PFSK-1 (cell line): ENCODE measurements at regions not wholly inside any gene's neighbourhood (a gene's known extent, or its start where the extent isn't known, plus 50 kb on each side); places are given as distances from the start of the nearest gene placed in this dataset.

Source experiments
- FOXP2 ChIP-seq: optimal IDR thresholded peaks from 2 replicates; pipeline ENCODE3; 2011; ENCODE audit warnings: borderline replicate concordance, control low read depth, inconsistent platforms; ENCODE audit not compliant: insufficient read depth; ENCODE audit errors: extremely low read length, extremely low read depth
- POLR2AphosphoS5 ChIP-seq: IDR thresholded peaks from 2 replicates; pipeline ENCODE4 v1.6.1; 2012; ENCODE audit warnings: low read depth, mild to moderate bottlenecking, control low read depth, low read length, moderate library complexity
- SIN3A ChIP-seq: IDR thresholded peaks from 2 replicates; pipeline ENCODE4 v1.6.1; 2012; ENCODE audit warnings: mild to moderate bottlenecking, low read length, moderate library complexity, borderline replicate concordance; ENCODE audit not compliant: insufficient read depth
- TAF1 ChIP-seq: IDR thresholded peaks from 2 replicates; pipeline ENCODE4 v1.6.1; 2012; ENCODE audit warnings: low read length, control low read depth, borderline replicate concordance; ENCODE audit not compliant: insufficient read depth
- TF ChIP-seq, protein P1 (sequence below), 2 experiments: IDR thresholded peaks; 2 replicates each; pipeline versions ENCODE4 v1.6.1 to v1.8.0; 2011 to 2012; ENCODE audit warnings: low read depth in 2 of 2, low read length in 2 of 2, control low read depth in 1 of 2, inconsistent platforms in 1 of 2, mild to moderate bottlenecking in 1 of 2, moderate library complexity in 1 of 2; ENCODE audit not compliant: insufficient read depth in 1 of 2

DNA sequence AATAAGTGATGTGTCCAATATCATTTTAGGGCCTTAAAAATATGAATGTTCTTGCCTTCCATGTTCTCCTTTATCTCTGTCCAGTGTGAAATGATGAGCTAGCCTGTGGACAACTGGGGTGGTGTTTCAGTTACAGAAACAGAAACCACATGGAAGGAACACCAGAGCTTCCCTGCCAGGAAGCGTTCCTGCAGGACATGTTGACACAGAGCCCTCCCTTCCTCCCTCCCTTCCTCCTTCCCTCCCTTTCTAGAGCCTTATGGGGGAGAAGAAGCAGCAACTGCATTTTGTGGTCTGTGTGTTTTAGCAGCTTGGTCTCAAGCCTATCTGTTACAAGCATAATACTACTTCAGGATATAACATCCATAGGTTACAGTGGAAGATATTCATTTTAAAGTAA, 539.7 kb upstream of the NETO1 start:
- no peak for TF ChIP-seq FOXP2
- no peak for TF ChIP-seq POLR2AphosphoS5

DNA sequence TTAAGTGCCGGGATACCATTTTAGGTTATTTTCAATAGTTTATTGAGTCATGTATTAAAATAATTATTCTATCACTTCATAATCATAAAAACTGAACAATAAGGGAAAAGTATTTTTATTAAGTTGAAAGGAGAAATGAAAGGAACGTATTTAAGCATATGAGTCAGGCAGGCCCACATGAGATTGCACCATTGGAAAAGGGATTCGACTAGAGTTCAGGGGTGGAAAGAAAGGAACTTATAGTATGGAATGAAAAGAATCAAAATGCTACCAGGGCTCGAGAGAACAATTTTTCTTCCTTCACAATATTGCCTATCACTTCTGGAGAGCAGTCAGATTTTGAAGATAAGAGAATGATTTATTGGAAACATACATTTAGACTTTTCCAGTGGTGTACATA, 516.5 kb upstream of the NETO1 start:
- TF ChIP-seq POLR2AphosphoS5 (no peak), FOXP2 (no peak), TAF1 (no peak), SIN3A (no peak)
- TF ChIP-seq, protein P1, sequence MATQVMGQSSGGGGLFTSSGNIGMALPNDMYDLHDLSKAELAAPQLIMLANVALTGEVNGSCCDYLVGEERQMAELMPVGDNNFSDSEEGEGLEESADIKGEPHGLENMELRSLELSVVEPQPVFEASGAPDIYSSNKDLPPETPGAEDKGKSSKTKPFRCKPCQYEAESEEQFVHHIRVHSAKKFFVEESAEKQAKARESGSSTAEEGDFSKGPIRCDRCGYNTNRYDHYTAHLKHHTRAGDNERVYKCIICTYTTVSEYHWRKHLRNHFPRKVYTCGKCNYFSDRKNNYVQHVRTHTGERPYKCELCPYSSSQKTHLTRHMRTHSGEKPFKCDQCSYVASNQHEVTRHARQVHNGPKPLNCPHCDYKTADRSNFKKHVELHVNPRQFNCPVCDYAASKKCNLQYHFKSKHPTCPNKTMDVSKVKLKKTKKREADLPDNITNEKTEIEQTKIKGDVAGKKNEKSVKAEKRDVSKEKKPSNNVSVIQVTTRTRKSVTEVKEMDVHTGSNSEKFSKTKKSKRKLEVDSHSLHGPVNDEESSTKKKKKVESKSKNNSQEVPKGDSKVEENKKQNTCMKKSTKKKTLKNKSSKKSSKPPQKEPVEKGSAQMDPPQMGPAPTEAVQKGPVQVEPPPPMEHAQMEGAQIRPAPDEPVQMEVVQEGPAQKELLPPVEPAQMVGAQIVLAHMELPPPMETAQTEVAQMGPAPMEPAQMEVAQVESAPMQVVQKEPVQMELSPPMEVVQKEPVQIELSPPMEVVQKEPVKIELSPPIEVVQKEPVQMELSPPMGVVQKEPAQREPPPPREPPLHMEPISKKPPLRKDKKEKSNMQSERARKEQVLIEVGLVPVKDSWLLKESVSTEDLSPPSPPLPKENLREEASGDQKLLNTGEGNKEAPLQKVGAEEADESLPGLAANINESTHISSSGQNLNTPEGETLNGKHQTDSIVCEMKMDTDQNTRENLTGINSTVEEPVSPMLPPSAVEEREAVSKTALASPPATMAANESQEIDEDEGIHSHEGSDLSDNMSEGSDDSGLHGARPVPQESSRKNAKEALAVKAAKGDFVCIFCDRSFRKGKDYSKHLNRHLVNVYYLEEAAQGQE (IDR thresholded peaks at IDR 0.05; ENCODE audit: insufficient read depth in 1 of 2, low read depth in 2 of 2, low read length in 2 of 2): no peak

DNA sequence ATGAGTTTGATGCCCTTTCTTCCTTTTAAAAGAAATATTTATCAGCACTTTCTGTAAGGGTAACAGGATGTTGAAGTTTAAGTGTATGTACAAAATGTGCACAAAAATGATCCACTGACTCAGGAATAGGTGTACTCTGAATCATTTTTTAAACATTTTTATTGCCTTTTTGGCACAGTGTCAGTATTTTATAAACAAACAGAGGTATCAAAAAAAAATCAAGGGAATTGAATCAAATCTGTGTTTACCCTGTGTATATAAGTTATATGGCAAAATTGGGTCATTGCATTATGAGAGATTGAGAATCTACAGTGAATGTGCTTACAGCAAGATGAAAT, 513.9 kb upstream of the NETO1 start:
- no peak for TF ChIP-seq POLR2AphosphoS5
- TF ChIP-seq, protein P1 (IDR thresholded peaks at IDR 0.05; ENCODE audit: insufficient read depth in 1 of 2, low read depth in 2 of 2, low read length in 2 of 2): no peak
- TF ChIP-seq TAF1: no peak
- TF ChIP-seq FOXP2: no peak
- no peak for TF ChIP-seq SIN3A

DNA sequence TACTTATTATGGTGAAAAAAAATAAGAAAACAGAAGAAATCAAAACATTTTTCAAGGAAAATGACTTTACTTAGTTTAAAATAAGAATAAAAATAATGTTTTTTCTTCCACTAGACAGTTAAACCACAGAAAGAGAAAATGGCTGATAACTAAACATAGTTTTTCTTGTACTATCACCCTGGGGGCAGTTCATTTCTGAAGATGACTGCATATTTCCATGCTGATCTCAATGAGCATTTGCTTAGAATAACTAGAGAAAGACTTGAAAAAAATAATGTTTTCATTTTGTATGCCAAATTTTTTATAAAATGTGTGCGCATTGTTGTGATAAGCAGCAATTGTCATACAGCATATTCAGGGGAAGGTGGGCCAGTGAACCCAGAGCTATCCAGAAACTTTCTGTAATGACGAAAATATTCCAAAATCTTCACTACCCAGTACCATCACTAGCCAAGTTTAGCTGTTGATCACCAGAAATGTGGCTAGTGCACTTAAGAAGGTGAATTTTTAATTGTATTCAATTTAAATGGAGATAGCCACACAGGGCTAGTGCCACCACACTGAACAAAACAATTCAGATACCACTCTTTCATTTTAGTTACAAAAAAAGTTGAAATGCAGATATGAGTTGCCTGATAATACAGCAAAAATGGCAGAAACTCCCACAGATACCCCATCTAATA, 513.4 kb upstream of the NETO1 start:
- TF ChIP-seq, protein P1 (IDR thresholded peaks at IDR 0.05; ENCODE audit: insufficient read depth in 1 of 2, low read depth in 2 of 2, low read length in 2 of 2): no peak
- no peak for TF ChIP-seq SIN3A
- TF ChIP-seq POLR2AphosphoS5: no peak
- no peak for TF ChIP-seq FOXP2
- no peak for TF ChIP-seq TAF1

DNA sequence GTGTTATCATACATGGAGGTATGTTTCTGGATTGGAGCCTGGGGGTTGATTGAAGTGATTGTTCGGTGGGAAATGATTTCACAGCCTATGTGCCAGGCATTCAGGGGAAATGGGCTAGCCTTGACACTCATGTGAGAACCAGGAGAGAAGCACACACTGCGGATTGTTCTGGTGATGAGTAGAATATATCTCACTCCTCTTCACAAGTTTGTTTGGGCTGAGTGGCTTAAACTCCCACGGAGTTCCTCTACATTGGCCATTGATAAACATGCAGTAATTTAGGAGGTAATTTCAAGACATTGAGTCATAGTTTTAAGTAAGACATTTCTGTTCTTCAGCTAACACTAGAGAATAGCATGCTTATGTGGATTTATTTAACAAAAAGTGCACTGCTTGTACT, 498.9 kb upstream of the NETO1 start:
- no peak for TF ChIP-seq POLR2AphosphoS5
- TF ChIP-seq SIN3A: no peak
- no peak for TF ChIP-seq FOXP2
- TF ChIP-seq, protein P1 (IDR thresholded peaks at IDR 0.05; ENCODE audit: insufficient read depth in 1 of 2, low read depth in 2 of 2, low read length in 2 of 2): no peak
- TF ChIP-seq TAF1: no peak
